ENCODE measurements at regions not wholly inside any gene's neighbourhood (a gene's known extent, or its start where the extent isn't known, plus 50 kb on each side); places are given as distances from the start of the nearest gene placed in this dataset.

DNA sequence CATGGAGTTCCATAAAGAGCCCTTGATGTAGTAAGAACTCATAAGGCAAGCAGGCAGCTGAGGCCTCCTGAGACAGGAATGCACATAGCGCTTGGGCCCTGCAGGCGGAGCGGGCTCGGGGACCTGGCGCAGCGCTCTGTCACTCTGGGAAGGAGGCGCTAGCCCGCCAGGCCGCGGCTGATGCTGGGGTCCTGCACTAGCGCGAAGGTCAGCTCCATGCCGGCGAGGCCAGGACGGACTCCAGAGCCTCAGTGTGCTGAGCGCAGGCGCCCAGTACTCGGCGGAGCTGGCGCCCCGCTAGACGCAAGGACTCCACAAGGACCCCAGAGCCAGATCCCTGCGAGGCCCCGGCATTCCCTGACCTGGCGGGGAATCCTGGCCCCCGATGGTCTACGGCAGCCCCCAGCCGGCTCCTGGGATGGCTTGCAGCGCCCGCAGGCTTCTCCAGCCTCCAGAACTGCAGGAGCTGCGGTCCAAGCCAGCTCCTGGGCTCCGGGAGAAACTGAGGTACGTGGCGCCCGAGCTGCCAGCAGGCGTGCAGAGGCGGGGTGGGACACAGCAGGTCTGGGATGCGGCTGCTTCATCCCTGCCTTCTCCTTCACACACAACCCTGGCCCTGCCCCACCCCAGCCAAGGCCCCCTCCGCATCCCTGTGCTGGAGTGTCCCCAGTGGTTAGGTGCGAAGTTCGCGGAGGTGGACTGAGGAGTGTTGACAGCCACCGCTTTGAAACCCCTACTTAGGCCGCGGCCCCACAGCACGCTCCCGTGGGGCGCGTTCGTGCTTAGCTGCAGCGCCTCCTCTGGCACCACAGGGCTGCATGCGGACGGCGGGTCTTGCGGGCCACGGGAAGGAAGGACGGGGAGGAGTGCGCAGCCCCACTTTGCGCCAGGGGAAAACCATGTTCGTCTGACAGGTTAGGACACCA, 761.5 kb upstream of the POM121L12 start:
- H3K27me3 Mint-ChIP-seq (ENCODE audit: unreplicated experiment): peaks cover 2% of the 10 kb centered on the region
- H3K27ac Mint-ChIP-seq (ENCODE audit: unreplicated experiment): no peak overlapping the region
- TF ChIP-seq, protein P1, sequence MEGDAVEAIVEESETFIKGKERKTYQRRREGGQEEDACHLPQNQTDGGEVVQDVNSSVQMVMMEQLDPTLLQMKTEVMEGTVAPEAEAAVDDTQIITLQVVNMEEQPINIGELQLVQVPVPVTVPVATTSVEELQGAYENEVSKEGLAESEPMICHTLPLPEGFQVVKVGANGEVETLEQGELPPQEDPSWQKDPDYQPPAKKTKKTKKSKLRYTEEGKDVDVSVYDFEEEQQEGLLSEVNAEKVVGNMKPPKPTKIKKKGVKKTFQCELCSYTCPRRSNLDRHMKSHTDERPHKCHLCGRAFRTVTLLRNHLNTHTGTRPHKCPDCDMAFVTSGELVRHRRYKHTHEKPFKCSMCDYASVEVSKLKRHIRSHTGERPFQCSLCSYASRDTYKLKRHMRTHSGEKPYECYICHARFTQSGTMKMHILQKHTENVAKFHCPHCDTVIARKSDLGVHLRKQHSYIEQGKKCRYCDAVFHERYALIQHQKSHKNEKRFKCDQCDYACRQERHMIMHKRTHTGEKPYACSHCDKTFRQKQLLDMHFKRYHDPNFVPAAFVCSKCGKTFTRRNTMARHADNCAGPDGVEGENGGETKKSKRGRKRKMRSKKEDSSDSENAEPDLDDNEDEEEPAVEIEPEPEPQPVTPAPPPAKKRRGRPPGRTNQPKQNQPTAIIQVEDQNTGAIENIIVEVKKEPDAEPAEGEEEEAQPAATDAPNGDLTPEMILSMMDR (IDR thresholded peaks at IDR 0.05; ENCODE audit: partially characterized antibody, unreplicated experiment): no peak
- peaks cover 1% of the 10 kb centered on the region for H3K9me3 Mint-ChIP-seq (ENCODE audit: unreplicated experiment)
- no peak overlapping the region for H3K4me3 Mint-ChIP-seq (ENCODE audit: unreplicated experiment)
- H3K36me3 Mint-ChIP-seq (ENCODE audit: unreplicated experiment): no peaks in the 10 kb centered on the region
- H3K4me1 Mint-ChIP-seq (ENCODE audit: low read depth, unreplicated experiment): no peaks in the 10 kb centered on the region
- no peak for DNase-seq

- Mint-ChIP-seq H3K27me3 (ENCODE audit: unreplicated experiment) (peaks cover 2% of the 10 kb centered on the region), H3K4me3 (ENCODE audit: unreplicated experiment) (no peak overlapping the region), H3K4me1 (ENCODE audit: low read depth, unreplicated experiment) (no peaks in the 10 kb centered on the region), H3K9me3 (ENCODE audit: unreplicated experiment) (peaks cover 1% of the 10 kb centered on the region), H3K36me3 (ENCODE audit: unreplicated experiment) (no peaks in the 10 kb centered on the region), H3K27ac (ENCODE audit: unreplicated experiment) (no peak overlapping the region)
- TF ChIP-seq, protein P1 (IDR thresholded peaks at IDR 0.05; ENCODE audit: partially characterized antibody, unreplicated experiment): no peak
- DNase-seq: no peak
These were observed 763.7 kb upstream of the POM121L12 start for GRCh38 chr7:52271703-52272102.

- Mint-ChIP-seq H3K27ac (ENCODE audit: unreplicated experiment) (no peak overlapping the region), H3K9me3 (ENCODE audit: unreplicated experiment) (peaks cover 1% of the 10 kb centered on the region), H3K36me3 (ENCODE audit: unreplicated experiment) (no peaks in the 10 kb centered on the region), H3K27me3 (ENCODE audit: unreplicated experiment) (peaks cover 2% of the 10 kb centered on the region), H3K4me1 (ENCODE audit: low read depth, unreplicated experiment) (no peaks in the 10 kb centered on the region), H3K4me3 (ENCODE audit: unreplicated experiment) (no peak overlapping the region)
- no peak for DNase-seq
- TF ChIP-seq, protein P1 (IDR thresholded peaks at IDR 0.05; ENCODE audit: partially characterized antibody, unreplicated experiment): no peak
These were observed 765.1 kb upstream of the POM121L12 start for GRCh38 chr7:52270301-52270700.

GRCh38 chr7:52269669-52270068, 765.8 kb upstream of the POM121L12 start:
- Mint-ChIP-seq H3K27me3 (ENCODE audit: unreplicated experiment) (peaks cover 2% of the 10 kb centered on the region), H3K36me3 (ENCODE audit: unreplicated experiment) (no peaks in the 10 kb centered on the region), H3K9me3 (ENCODE audit: unreplicated experiment) (peaks cover 1% of the 10 kb centered on the region), H3K27ac (ENCODE audit: unreplicated experiment) (no peak overlapping the region), H3K4me1 (ENCODE audit: low read depth, unreplicated experiment) (no peaks in the 10 kb centered on the region), H3K4me3 (ENCODE audit: unreplicated experiment) (no peak overlapping the region)
- TF ChIP-seq, protein P1 (IDR thresholded peaks at IDR 0.05; ENCODE audit: partially characterized antibody, unreplicated experiment): no peak
- no peak for DNase-seq

DNA sequence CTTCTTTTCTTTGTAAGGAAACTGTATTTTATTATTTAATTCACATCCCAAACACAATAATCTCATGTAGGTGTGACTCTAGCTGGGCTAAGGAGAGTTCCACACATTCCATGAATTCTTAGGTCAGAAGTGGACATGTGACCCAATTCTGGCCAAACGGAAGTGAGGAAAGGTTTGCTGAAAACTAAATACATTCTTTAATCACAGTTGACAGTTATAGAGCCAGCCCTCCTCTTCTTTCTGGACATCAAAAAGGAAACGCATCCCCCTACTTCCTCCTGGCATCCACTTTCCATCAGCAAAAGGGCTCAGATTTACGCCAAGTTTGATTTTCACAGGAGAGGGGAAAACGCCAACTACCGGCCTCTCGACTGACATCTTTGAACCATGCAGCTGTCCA, 774.4 kb upstream of the POM121L12 start:
- H3K36me3 Mint-ChIP-seq (ENCODE audit: unreplicated experiment): no peaks in the 10 kb centered on the region
- no peak overlapping the region for H3K27ac Mint-ChIP-seq (ENCODE audit: unreplicated experiment)
- TF ChIP-seq, protein P1 (IDR thresholded peaks at IDR 0.05; ENCODE audit: partially characterized antibody, unreplicated experiment): no peak
- H3K4me1 Mint-ChIP-seq (ENCODE audit: low read depth, unreplicated experiment): no peaks in the 10 kb centered on the region
- H3K27me3 Mint-ChIP-seq (ENCODE audit: unreplicated experiment): no peaks in the 10 kb centered on the region
- H3K4me3 Mint-ChIP-seq (ENCODE audit: unreplicated experiment): no peak overlapping the region
- no peak for DNase-seq
- H3K9me3 Mint-ChIP-seq (ENCODE audit: unreplicated experiment): peaks cover 2% of the 10 kb centered on the region
